Peyer's patch (tissue), 4 donors: ENCODE measurements at regions not wholly inside any gene's neighbourhood (a gene's known extent, or its start where the extent isn't known, plus 50 kb on each side); places are given as distances from the start of the nearest gene placed in this dataset.

ENCODE experiments used
- DNase-seq, 3 donors: peaks; one replicate each; pipeline ENCODE4 v3.0.0-alpha.2; 2017 to 2019
- H3K27ac ChIP-seq, 4 donors: fragments of 200-600 bp; sonication (generic); one replicate each; pipeline ENCODE4 v1.5.1; 2016 to 2019
- H3K27me3 ChIP-seq, 2 donors: fragments of 200-600 bp; sonication (generic); one replicate each; pipeline ENCODE4 v1.5.1; 2019
- H3K36me3 ChIP-seq, 3 donors: fragments of 200-600 bp; sonication (generic); one replicate each; pipeline ENCODE4 v1.5.1; 2016 to 2019
- H3K4me1 ChIP-seq, 4 donors: fragments of 200-600 bp; sonication (generic); one replicate each; pipeline ENCODE4 v1.5.1; 2016 to 2019
- H3K4me3 ChIP-seq, 4 donors: fragments of 200-600 bp; sonication (generic); 1 replicate in 3 of 4; 2 replicates in 1 of 4; pipeline ENCODE4 v1.5.1; 2016 to 2019; ENCODE audit warnings: mild to moderate bottlenecking in 1 of 4
- H3K9me3 ChIP-seq, 4 donors: fragments of 200-600 bp; sonication (generic); one replicate each; pipeline ENCODE4 v1.5.1; 2016 to 2019; ENCODE audit warnings: mild to moderate bottlenecking in 1 of 4
- POLR2A ChIP-seq, 2 donors: fragments of 450-650 bp; IDR thresholded peaks; one replicate each; pipeline ENCODE4 v1.5.1; 2017; ENCODE audit warnings: antibody characterized with exemption in 2 of 2, mild to moderate bottlenecking in 2 of 2, moderate library complexity in 2 of 2
- TF ChIP-seq, protein P1 (sequence below), 6 experiments: fragments of 450-650 bp in 4 of 6; fragments of 200-600 bp in 2 of 6; sonication (generic) in 1 of 6; IDR thresholded peaks; one replicate each; pipeline ENCODE4 v1.5.1; 2017 to 2019; ENCODE audit warnings: antibody characterized with exemption in 6 of 6, mild to moderate bottlenecking in 3 of 6, moderate library complexity in 1 of 6

DNA sequence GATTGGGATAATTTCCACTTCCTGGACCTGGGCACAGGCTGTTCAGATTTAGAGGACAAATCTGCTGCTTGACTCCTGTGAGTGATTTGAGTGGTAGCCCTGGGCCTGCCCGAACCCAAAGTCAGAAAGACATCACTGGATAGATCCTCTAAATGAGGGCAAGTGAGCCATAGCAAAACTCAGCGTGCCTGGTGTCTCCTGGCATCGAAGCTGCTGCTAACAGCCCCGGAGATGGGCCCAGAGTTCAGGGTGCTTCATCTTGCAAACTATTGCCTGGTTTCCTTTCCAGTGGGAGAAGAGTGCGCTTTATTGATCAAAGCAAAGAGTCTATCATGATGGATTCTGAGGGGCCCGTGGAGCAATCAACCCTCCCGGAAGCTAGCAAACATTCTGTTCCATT lies 153.1 kb upstream of the KLHL29 start:
- TF ChIP-seq, protein P1, sequence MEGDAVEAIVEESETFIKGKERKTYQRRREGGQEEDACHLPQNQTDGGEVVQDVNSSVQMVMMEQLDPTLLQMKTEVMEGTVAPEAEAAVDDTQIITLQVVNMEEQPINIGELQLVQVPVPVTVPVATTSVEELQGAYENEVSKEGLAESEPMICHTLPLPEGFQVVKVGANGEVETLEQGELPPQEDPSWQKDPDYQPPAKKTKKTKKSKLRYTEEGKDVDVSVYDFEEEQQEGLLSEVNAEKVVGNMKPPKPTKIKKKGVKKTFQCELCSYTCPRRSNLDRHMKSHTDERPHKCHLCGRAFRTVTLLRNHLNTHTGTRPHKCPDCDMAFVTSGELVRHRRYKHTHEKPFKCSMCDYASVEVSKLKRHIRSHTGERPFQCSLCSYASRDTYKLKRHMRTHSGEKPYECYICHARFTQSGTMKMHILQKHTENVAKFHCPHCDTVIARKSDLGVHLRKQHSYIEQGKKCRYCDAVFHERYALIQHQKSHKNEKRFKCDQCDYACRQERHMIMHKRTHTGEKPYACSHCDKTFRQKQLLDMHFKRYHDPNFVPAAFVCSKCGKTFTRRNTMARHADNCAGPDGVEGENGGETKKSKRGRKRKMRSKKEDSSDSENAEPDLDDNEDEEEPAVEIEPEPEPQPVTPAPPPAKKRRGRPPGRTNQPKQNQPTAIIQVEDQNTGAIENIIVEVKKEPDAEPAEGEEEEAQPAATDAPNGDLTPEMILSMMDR (IDR thresholded peaks at IDR 0.05): no peak
- TF ChIP-seq POLR2A (IDR thresholded peaks at IDR 0.05): no peak

DNA sequence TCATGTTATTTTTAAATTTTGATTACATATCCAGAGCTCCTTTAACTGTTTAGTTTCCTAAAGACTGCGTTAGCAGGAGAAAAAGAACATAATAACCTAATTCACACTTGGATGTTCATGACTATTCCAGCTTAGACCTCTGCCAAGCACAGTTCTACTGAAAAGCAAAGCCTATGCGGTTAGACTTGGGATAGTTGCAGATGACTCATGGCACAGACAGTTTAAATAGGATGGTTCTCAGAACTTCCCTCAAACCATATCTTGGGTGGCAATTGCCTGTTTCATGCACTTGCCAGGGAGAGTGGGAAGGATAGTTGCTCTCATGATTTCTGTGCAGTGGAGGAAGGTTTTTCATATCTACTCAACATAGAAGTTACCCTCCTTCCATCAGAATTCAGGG lies 149.7 kb upstream of the KLHL29 start:
- Histone ChIP-seq H3K4me1 (no peaks in the 10 kb centered on the region), H3K27ac (no peak overlapping the region), H3K36me3 (no peaks in the 10 kb centered on the region), H3K27me3 (no peaks in the 10 kb centered on the region), H3K4me3 (no peak overlapping the region), H3K9me3 (no peaks in the 10 kb centered on the region)
- TF ChIP-seq, protein P1 (IDR thresholded peaks at IDR 0.05): no peak
- no peak for TF ChIP-seq POLR2A (IDR thresholded peaks at IDR 0.05)
- DNase-seq: no peak

More for the DNA sequence above, 153.1 kb upstream of the KLHL29 start:
- no peak for DNase-seq
- Histone ChIP-seq H3K4me3 (no peak overlapping the region), H3K4me1 (no peaks in the 10 kb centered on the region), H3K36me3 (no peaks in the 10 kb centered on the region), H3K9me3 (no peaks in the 10 kb centered on the region), H3K27me3 (no peaks in the 10 kb centered on the region), H3K27ac (no peak overlapping the region)

DNA sequence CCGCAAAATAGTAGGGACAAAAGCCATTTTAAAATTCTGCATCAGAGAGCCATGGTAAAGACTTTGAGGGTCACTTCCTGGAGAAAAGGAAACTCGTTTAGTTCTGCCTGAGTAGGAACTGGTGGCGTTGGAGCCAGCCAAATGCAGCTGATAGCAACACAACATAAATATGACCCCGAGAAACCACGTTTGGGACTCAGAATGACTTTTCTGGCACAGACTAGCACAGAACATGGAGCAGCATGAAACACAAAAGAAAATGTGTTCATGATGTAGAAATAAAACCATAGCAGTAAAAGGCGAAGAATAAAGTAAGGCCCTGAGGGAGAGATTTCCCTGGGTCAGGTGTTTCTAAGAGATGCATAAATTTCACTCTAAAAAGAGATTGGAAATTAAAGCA lies 149.2 kb upstream of the KLHL29 start:
- Histone ChIP-seq H3K36me3 (no peaks in the 10 kb centered on the region), H3K4me3 (no peak overlapping the region), H3K27me3 (no peaks in the 10 kb centered on the region), H3K4me1 (no peaks in the 10 kb centered on the region), H3K9me3 (no peaks in the 10 kb centered on the region), H3K27ac (no peak overlapping the region)
- DNase-seq: no peak
- TF ChIP-seq POLR2A (IDR thresholded peaks at IDR 0.05): no peak
- TF ChIP-seq, protein P1 (IDR thresholded peaks at IDR 0.05): no peak

DNA sequence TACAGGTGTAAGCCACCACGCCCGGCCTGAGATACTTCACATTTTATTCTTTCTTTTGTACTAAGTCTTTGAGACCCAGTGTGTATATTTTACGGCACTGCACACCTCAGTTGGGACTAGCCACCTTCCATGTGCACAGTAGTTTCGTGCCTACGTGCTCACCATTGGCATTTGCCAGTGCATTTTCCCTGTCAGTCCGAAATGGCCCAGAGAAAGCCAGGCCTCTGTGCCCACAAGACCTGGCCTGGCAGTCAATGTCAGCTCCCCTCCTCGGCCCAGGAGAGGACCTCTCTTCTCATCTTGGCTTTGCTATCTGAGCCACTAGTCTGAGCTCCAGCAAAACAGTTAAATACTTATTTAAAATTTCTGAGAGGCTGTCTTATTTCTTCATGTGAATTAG lies 147.8 kb upstream of the KLHL29 start:
- H3K9me3 ChIP-seq: no peaks in the 10 kb centered on the region
- H3K4me3 ChIP-seq: no peak overlapping the region
- H3K4me1 ChIP-seq: no peaks in the 10 kb centered on the region
- no peak for TF ChIP-seq POLR2A (IDR thresholded peaks at IDR 0.05)
- TF ChIP-seq, protein P1 (IDR thresholded peaks at IDR 0.05): no peak
- DNase-seq: no peak
- H3K27me3 ChIP-seq: no peaks in the 10 kb centered on the region
- no peaks in the 10 kb centered on the region for H3K36me3 ChIP-seq
- no peak overlapping the region for H3K27ac ChIP-seq

DNA sequence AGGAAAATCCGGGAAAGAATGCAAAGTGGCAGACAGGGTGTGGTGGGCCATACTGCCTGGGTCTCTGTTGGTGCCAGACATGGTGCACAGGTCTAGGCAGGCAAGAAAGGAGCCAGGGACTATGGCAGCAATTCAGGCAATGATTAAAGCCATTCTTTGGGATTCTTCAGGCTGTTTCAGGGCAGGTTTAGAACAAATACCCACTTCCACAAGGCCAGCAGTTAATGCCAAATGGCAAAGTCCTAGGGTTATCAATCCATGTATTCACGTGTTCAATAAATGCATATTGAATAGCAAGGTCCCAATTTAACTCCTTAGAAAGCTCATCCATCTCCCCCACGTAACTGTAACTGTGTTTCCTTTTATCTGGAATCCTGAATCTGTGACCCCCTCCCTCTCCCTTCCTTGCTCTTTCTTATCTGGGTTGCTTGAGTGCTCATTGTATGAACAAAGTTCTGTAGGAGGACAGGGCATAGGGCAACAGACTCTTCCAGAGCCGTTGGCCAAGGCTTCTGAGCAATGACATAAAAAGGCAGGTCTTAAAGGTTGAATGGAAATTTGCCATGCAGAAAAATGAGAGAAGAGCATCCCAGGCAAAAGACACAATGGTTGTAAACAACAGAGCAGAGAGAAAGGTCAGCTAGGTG lies 146.8 kb upstream of the KLHL29 start:
- Histone ChIP-seq H3K9me3 (no peaks in the 10 kb centered on the region), H3K27me3 (no peaks in the 10 kb centered on the region), H3K27ac (no peak overlapping the region), H3K4me1 (no peaks in the 10 kb centered on the region), H3K36me3 (no peaks in the 10 kb centered on the region), H3K4me3 (no peak overlapping the region)
- no peak for TF ChIP-seq POLR2A (IDR thresholded peaks at IDR 0.05)
- TF ChIP-seq, protein P1 (IDR thresholded peaks at IDR 0.05): no peak
- no peak for DNase-seq

DNA sequence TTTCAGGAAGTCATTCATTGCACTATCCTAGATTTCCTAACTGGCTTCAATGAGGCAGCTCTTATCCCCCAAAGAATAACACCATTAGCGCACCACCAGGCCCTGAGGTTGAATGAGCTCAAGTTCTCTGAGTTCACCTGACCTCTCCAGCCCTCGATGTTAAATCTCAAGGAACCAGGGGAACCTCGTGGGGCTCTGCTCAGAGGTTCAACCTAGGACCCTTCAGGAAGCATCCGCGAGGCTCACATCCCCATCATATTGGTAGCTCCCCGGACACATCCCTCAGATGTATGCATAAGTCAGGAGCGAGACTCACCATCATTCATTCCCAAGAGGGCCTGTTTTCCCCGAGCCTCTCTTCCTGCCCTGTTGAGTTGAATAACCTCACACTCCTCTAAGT lies 145.6 kb upstream of the KLHL29 start:
- DNase-seq: no peak
- Histone ChIP-seq H3K36me3 (no peaks in the 10 kb centered on the region), H3K9me3 (no peaks in the 10 kb centered on the region), H3K27ac (no peak overlapping the region), H3K27me3 (no peaks in the 10 kb centered on the region), H3K4me3 (no peak overlapping the region), H3K4me1 (no peaks in the 10 kb centered on the region)
- no peak for TF ChIP-seq POLR2A (IDR thresholded peaks at IDR 0.05)
- TF ChIP-seq, protein P1 (IDR thresholded peaks at IDR 0.05): no peak
